ENCODE measurements at regions not wholly inside any gene's neighbourhood (a gene's known extent, or its start where the extent isn't known, plus 50 kb on each side); places are given as distances from the start of the nearest gene placed in this dataset.

DNA sequence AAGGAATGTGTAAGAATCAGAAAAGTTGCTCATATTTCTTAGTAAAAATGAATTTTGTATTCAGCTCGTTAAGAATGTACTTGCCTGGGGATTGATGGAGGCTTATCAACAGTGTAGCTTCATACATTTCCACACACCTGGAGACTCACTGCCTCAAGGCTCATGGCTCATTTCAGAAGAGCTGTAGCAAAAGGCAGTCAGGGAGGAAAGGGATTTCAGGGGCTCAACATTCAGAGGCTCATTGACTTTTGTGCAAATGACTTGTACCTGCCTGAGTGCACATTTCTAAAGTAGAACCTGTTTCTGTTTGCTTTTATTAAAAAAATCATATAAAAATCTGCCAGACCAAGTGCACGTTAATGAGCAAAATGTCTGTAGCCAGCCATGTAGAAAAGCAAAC lies 304.4 kb downstream of the KCNS3 start:
- DNase-seq (ENCODE audit: low spot score), result no peak

- no peak for DNase-seq (ENCODE audit: low spot score)
These were observed 302.4 kb downstream of the KCNS3 start for GRCh38 chr2:18180912-18181311.

- no peak for DNase-seq (ENCODE audit: low spot score)
These were observed 301.7 kb downstream of the KCNS3 start for GRCh38 chr2:18180031-18180610.

DNA sequence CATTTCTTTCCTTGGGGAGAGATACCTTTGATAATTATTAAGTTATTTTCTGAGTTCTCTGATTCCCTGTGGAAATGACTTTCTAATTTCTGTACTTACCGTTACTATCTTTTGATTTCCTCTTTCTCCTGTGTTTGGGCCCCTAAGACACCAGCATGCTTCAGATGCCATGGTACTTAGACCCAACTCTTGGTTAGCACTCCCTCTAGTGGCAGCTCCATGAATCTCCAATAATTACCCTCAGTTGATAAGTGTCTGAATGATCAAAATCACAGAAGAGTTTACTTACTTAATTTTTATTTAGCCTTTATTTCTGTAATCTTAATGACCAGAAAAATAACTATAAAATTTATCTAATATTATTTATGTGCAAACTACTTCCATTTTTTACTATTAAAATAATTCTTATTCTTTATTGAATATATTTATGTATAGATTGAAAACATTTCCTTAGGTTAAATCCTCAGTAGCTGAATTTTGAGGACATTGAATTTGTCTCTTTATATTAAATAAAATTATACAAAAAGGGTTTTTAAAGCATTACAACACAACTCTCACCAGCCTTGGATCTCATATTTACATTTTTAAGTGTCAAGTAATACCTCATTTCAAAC lies 300.4 kb downstream of the KCNS3 start:
- DNase-seq (ENCODE audit: low spot score), result peak; percentile 49

DNA sequence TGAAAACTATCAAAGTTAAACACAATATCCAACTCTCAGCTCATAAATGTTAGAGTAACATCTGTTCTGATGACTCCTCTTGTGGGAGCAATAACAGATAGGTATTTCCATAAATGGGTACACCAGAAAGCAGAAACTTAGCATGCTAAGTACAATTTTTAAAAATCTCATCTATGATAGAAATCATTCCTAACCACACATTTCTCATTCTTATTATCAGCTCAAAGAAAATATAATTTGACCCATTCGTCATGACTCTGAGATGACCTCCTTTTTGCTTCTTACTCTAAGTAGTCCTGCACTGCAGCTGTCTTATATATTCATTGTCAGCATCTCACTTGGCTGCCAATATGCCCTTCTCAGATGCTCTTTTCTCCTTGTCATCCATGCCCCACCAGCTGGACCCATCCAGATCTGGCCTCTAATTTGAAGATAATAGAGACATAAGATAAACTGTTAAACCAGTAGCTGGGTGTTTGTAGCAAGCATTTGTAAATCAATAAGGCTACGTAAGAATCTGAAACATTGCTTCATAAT lies 298.3 kb downstream of the KCNS3 start:
- DNase-seq (ENCODE audit: low spot score), result no peak

GRCh38 chr2:18172607-18173006 lies 294.1 kb downstream of the KCNS3 start:
- DNase-seq (ENCODE audit: low spot score), result no peak

DNA sequence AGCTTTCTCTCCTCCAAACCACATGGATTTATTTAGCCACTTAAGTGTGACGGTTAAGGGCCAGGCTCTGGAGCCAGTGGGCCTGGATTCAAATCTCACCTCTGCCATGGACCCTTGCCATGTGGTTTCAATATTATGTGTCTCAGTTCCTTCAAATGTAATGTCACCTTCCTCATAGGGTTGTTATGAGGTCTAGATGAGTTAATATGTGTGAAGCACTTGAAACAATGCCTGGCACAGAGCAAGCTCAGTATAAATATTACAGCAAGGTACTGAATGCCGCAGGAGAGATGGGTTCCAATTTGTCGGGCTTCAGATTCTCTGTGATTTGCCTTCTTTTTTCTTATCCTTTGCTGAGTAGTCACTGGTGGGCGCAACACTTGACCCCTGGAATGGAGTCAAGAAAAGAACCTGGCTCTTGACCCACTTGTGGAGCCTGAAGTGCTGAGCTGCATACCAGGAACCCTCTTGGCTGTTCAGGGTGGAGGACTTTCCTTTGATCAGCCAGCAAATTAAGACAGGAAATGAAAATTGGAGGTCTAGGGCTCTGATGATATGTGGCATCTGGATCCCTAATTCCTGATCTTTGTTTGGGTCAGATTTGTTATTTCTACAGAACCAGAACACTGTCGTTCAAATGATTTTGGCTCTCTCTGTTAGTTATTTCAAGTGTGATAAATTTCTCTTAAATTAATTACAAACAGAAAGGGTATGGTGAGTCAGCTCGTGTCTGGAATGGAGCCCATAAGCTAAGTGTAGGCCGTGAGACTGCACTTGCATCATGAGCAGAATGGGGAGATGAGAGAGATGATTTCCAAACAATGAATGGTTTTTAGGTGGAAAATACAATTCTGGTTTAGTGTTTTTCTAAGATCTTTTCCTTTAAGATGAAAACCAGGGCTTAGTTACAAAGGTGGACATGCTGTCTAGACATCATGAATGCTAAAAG lies 293.0 kb downstream of the KCNS3 start:
- DNase-seq (ENCODE audit: low spot score), result no peak

DNA sequence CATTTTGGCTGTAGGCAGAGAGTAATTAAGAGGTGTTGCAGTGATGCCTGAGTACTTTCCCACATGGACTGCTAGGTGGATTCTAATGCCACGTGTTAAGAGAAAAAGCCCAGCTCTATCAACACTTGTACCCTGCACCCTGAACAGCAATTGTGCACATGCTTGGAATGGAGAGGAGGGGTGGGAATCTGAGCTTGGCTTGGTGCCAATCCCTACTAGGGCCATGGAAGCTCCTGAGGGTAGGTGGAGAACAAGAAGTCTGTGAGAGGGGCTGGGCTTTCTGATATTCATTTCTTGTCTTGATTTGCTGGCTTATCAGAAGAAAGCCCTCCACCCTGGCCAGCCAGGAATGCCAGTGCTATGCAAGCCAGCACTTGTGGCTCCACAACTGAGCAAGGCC lies 292.2 kb downstream of the KCNS3 start:
- no peak for DNase-seq (ENCODE audit: low spot score)

DNA sequence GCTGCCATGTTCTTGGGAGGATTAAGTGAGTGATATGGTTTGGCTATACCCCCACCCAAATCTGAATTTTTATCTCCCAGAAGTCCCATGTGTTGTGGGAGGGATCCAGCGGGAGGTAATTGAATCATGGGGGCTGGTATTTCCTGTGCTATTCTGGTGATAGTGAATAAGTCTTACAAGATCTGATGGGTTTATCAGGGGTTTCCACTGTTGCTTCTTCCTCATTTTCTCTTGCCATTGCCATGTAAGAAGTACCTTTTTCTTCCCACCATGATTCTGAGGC lies 291.4 kb downstream of the KCNS3 start:
- DNase-seq (ENCODE audit: low spot score), result no peak

DNA sequence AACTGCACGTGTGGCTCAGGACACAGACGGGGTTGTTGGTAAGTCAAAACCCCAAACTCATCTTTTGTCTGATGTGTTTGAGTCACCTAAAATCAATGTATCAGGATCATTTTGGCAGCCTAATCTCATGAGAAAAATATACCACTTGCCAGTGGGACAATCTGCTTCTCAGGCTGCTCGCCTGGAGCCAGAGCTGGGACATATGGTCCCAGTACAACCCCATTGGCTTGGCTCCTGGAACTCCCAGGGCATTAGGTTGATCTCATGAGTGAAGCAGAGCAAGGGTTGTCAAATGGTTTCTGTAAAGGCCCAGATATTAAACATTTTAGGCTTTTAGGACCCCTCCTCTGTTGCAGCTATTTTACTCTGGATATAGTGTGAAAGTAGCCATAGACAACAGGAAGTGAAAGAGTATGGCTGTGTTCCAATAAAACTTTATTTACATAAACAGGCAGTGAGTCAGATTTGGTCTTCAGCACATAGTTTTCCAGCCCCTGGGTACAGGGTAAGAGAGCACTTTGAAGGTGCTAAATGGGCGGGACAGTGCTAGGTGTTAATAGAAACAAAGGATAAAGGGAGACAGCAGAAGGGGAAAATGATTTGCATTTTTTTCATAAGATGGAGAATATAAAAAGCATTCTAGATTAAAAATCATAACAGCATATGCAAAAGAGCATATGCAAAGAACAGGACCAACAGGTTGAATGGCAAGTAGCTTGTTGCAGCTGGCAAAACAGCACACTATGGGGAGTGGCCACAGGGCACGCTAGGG lies 290.8 kb downstream of the KCNS3 start:
- peak; percentile 21 for DNase-seq (ENCODE audit: low spot score)

GRCh38 chr2:18167871-18168270 lies 289.4 kb downstream of the KCNS3 start:
- DNase-seq (ENCODE audit: low spot score), result no peak

GRCh38 chr2:18161681-18162080 lies 283.2 kb downstream of the KCNS3 start:
- no peak for DNase-seq (ENCODE audit: low spot score)

- no peak for DNase-seq (ENCODE audit: low spot score)
These were observed 281.4 kb downstream of the KCNS3 start for GRCh38 chr2:18159896-18160295.

DNA sequence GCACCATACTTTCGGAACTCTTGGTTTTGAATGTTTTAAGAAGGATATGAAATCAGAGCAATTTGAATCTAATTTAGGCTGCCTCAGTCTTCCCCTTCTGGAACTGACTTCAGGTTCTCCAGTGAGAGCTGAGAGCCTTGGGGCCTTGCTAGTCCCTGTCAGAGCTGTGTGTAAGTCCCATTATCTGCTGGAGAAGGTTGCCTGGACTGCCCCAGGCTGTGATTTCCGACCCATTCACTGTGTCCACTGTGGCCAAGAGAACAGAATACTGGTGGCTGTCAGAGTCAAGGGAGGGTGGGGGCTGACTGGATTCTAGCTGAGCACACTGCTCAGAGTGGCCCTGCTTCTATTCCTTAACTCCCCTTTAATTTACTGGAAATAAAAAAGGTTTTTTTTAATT lies 278.0 kb downstream of the KCNS3 start:
- DNase-seq (ENCODE audit: low spot score), result no peak

DNA sequence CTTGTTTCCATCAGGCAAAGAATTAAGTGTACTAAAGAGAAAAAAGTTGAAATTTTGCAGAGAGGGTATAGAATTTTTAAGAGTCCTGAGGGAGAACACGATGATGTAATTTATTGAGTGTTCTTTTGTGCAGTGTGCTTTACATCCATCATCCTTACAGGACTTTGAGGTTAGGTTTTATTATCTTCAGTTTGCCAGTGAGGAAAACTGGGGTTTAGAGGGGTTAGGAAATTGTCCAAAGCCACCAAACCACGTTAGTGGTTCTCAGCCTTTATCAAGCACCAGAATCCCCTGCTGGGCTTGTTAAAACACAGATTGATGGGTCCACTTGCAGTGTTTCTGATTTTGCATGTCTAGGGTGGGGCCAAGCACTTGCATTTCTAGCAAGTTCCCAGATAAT lies 277.5 kb downstream of the KCNS3 start:
- DNase-seq (ENCODE audit: low spot score), result no peak

- DNase-seq (ENCODE audit: low spot score), result peak; percentile 41
These were observed 276.3 kb downstream of the KCNS3 start for GRCh38 chr2:18154812-18155211.

- DNase-seq (ENCODE audit: low spot score), result peak; percentile 94
These were observed 275.8 kb downstream of the KCNS3 start for GRCh38 chr2:18154259-18154658.

DNA sequence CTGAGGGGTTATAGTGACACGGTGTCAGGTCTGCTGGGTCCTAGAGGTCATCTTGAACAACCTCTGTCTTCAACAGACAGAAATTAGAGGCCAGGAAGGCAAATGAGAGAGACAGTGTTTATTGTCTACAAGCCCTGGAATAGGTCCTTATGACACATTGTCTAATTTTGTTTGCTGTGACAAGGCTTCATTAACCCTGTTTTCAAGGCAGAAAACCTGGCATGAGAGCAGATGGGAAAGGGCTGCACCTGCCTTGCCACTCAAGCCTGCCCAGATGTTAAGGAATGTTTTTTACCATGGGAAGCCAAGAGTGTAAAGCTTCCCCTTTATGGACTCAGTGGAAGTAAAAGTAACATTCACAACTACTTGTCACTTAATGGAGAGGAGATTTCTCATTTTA lies 275.3 kb downstream of the KCNS3 start:
- no peak for DNase-seq (ENCODE audit: low spot score)

GRCh38 chr2:18151237-18151636 lies 272.8 kb downstream of the KCNS3 start:
- DNase-seq (ENCODE audit: low spot score), result no peak

DNA sequence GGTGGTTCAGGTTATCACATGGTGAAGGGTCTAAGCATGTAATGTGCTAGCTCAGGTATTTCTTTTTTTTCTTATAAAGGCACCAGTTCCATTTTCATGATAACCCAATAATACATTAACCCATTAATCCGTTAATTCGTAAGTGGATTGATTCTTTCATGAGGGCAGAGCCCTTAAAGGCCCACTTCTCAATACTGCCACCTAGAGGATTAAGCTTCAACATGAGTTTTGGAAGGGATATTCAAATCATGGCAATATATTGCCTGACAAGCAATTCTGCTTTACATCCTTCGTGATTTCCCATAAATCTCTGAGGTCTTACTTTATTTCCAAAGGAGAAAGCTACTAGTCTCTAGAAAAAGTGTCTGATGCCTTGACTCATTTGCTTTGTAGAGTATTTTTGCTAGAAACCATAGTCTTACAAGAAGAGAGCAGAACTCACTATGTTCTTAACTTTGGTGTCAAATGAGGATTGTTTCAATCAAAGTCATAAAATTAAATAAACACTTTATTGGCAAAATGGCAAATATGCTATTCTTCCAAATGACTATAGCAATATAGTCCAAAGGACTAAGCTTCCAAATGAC lies 271.3 kb downstream of the KCNS3 start:
- peak; percentile 66 for DNase-seq (ENCODE audit: low spot score)

GRCh38 chr2:18136881-18137475 lies 258.5 kb downstream of the KCNS3 start:
- DNase-seq (ENCODE audit: low spot score), result no peak

GRCh38 chr2:18133310-18133709 lies 254.8 kb downstream of the KCNS3 start:
- no peak for DNase-seq (ENCODE audit: low spot score)

Data from SW480 (cell line).